Ascending aorta (tissue), 2 donors: ENCODE measurements at regions not wholly inside any gene's neighbourhood (a gene's known extent, or its start where the extent isn't known, plus 50 kb on each side); places are given as distances from the start of the nearest gene placed in this dataset.

Experiments
- DNase-seq, 2 donors: peaks; one replicate each; pipeline ENCODE4 v3.0.0-alpha.2; 2019; ENCODE audit warnings: low spot score in 2 of 2
- H3K27ac ChIP-seq, 2 donors: fragments of 200-600 bp; sonication (generic); one replicate each; pipeline ENCODE4 v1.5.1; 2016 to 2017; ENCODE audit warnings: mild to moderate bottlenecking in 1 of 2
- H3K27me3 ChIP-seq: fragments of 200-600 bp; sonication (generic); one replicate; pipeline ENCODE4 v1.5.1; 2017
- H3K36me3 ChIP-seq, 2 donors: fragments of 200-600 bp; sonication (generic); one replicate each; pipeline ENCODE4 v1.5.1; 2016
- H3K4me1 ChIP-seq, 2 donors: fragments of 200-600 bp; sonication (generic); one replicate each; pipeline ENCODE4 v1.5.1; 2016 to 2017; ENCODE audit warnings: mild to moderate bottlenecking in 1 of 2
- H3K4me3 ChIP-seq, 2 donors: fragments of 200-600 bp; sonication (generic); one replicate each; pipeline ENCODE4 v1.5.1; 2016 to 2017; ENCODE audit warnings: mild to moderate bottlenecking in 1 of 2
- H3K9me3 ChIP-seq, 2 donors: fragments of 200-600 bp; sonication (generic); one replicate each; pipeline ENCODE4 v1.5.1; 2016
- intact Hi-C: fragments of 100-400 bp; cut with DNase I; formaldehyde crosslinking; loops from one replicate; pipeline ENCODE4 v1.15.1; 2023
- TF ChIP-seq, protein P1 (sequence below), 3 experiments: fragments of 200-600 bp in 2 of 3; fragments of 450-650 bp in 1 of 3; sonication (generic) in 2 of 3; IDR thresholded peaks; one replicate each; pipeline ENCODE4 v1.5.1; 2016 to 2019; ENCODE audit warnings: antibody characterized with exemption in 3 of 3, mild to moderate bottlenecking in 1 of 3, moderate library complexity in 1 of 3

GRCh38 chr3:164418414-164418813 is 659.9 kb downstream of the SI start:
- intact Hi-C loops: no loop called here
- Histone ChIP-seq H3K27me3 (no peaks in the 10 kb centered on the region), H3K4me1 (no peaks in the 10 kb centered on the region), H3K9me3 (no peaks in the 10 kb centered on the region), H3K36me3 (no peaks in the 10 kb centered on the region), H3K27ac (no peak overlapping the region), H3K4me3 (no peak overlapping the region)
- TF ChIP-seq, protein P1, sequence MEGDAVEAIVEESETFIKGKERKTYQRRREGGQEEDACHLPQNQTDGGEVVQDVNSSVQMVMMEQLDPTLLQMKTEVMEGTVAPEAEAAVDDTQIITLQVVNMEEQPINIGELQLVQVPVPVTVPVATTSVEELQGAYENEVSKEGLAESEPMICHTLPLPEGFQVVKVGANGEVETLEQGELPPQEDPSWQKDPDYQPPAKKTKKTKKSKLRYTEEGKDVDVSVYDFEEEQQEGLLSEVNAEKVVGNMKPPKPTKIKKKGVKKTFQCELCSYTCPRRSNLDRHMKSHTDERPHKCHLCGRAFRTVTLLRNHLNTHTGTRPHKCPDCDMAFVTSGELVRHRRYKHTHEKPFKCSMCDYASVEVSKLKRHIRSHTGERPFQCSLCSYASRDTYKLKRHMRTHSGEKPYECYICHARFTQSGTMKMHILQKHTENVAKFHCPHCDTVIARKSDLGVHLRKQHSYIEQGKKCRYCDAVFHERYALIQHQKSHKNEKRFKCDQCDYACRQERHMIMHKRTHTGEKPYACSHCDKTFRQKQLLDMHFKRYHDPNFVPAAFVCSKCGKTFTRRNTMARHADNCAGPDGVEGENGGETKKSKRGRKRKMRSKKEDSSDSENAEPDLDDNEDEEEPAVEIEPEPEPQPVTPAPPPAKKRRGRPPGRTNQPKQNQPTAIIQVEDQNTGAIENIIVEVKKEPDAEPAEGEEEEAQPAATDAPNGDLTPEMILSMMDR (IDR thresholded peaks at IDR 0.05): no peak
- no peak for DNase-seq

DNA sequence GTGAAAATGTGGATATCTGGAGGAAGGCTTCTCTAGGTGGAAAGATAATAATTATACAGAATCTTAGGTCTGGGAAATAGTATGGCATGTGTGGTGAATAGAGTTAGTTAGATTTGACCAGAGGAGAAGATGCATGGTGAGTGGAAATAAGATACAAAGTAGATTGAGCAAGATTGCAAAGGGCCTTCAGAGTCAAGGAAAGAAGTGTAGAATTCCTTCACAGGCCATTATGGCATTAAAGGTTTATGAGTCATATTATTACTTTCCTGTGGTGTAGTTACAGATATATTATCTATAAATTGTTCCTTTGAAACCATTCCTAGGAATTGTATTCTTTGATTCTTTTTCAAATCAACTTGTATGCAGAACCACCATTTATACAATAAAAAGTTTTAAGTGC is 660.3 kb downstream of the SI start:
- Histone ChIP-seq H3K27me3 (no peaks in the 10 kb centered on the region), H3K4me1 (no peaks in the 10 kb centered on the region), H3K9me3 (no peaks in the 10 kb centered on the region), H3K36me3 (no peaks in the 10 kb centered on the region), H3K27ac (no peak overlapping the region), H3K4me3 (no peak overlapping the region)
- intact Hi-C loops: no loop called here
- TF ChIP-seq, protein P1 (IDR thresholded peaks at IDR 0.05): no peak
- no peak for DNase-seq

GRCh38 chr3:164416491-164417222 is 661.6 kb downstream of the SI start:
- Histone ChIP-seq H3K9me3 (no peaks in the 10 kb centered on the region), H3K27me3 (no peaks in the 10 kb centered on the region), H3K27ac (no peak overlapping the region), H3K4me1 (no peaks in the 10 kb centered on the region), H3K36me3 (no peaks in the 10 kb centered on the region), H3K4me3 (no peak overlapping the region)
- intact Hi-C loops: no loop called here
- no peak for DNase-seq
- TF ChIP-seq, protein P1 (IDR thresholded peaks at IDR 0.05): no peak

- TF ChIP-seq, protein P1 (IDR thresholded peaks at IDR 0.05): no peak
- no peak overlapping the region for H3K27ac ChIP-seq
- H3K27me3 ChIP-seq: no peaks in the 10 kb centered on the region
- intact Hi-C loops: no loop called here
- no peak for DNase-seq
- H3K9me3 ChIP-seq: no peaks in the 10 kb centered on the region
- H3K4me3 ChIP-seq: no peak overlapping the region
- H3K4me1 ChIP-seq: no peaks in the 10 kb centered on the region
- H3K36me3 ChIP-seq: no peaks in the 10 kb centered on the region
Observed at GRCh38 chr3:164408326-164408725, 670.0 kb downstream of the SI start.

DNA sequence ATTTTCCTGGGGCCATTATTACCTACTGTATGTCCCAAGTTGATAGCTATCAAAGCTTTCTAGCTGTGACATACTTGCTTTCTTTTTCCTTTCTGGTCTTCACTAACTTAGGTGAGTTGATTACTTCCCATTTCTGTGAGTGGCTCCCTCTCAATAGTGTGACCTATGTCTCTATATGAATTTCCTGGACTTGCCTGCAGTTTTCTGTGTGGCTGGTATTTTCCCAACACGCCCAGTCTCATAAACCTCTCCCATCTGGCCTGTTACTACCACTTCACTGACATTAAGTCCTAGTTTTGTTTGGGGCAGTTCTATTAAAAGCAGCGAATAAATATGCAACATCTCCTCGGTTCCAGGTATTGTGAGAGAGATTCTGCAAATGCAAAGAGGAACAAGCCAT is 671.2 kb downstream of the SI start:
- no peaks in the 10 kb centered on the region for H3K4me1 ChIP-seq
- TF ChIP-seq, protein P1 (IDR thresholded peaks at IDR 0.05): no peak
- intact Hi-C loops: no loop called here
- no peak for DNase-seq
- no peaks in the 10 kb centered on the region for H3K9me3 ChIP-seq
- H3K4me3 ChIP-seq: no peak overlapping the region
- H3K27me3 ChIP-seq: no peaks in the 10 kb centered on the region
- no peaks in the 10 kb centered on the region for H3K36me3 ChIP-seq
- H3K27ac ChIP-seq: no peak overlapping the region

- TF ChIP-seq, protein P1 (IDR thresholded peaks at IDR 0.05): no peak
- Histone ChIP-seq H3K4me3 (no peak overlapping the region), H3K27me3 (no peaks in the 10 kb centered on the region)
Observed at GRCh38 chr3:164406281-164406680, 672.0 kb downstream of the SI start.

More at GRCh38 chr3:164406281-164406680, 672.0 kb downstream of the SI start:
- no peaks in the 10 kb centered on the region for H3K9me3 ChIP-seq
- no peaks in the 10 kb centered on the region for H3K36me3 ChIP-seq
- no peaks in the 10 kb centered on the region for H3K4me1 ChIP-seq
- DNase-seq: no peak
- intact Hi-C loops: no loop called here
- H3K27ac ChIP-seq: no peak overlapping the region
